Activated CD8-positive, alpha-beta memory T cell treated with anti-CD3 and anti-CD28 coated beads, Interleukin-2, amount 10 ng/mL, durations not matched to agents 7 days and 5 days (primary cell): ENCODE measurements at regions not wholly inside any gene's neighbourhood (a gene's known extent, or its start where the extent isn't known, plus 50 kb on each side); places are given as distances from the start of the nearest gene placed in this dataset.
"Not testable (repeated sequence)": the region's sequence is repeated elsewhere in the genome, so short reads cannot be mapped to it uniquely, and the experiment has no call there.

Source experiments
- ATAC-seq: fragments of 150-1000 bp; cut with Tn5 transposase; one replicate; pipeline ENCODE4 v1.10.0; 2021; ENCODE audit warnings: moderate library complexity
- CTCF ChIA-PET: fragments of 350-600 bp; sonication (Branson Sonifier 250); formaldehyde crosslinking; loops from one replicate; lab custom pipeline; 2021; ENCODE audit warnings: antibody characterized with exemption; lab: Charles Lee
- DNase-seq: peaks from one replicate; pipeline ENCODE4 v3.0.0-alpha.2; 2020
- H3K27ac Mint-ChIP-seq: one replicate; pipeline ENCODE4 v1.8.0; 2021; ENCODE audit warnings: mild to moderate bottlenecking, mixed read lengths
- H3K27me3 Mint-ChIP-seq: one replicate; pipeline ENCODE4 v1.8.0; 2021; ENCODE audit warnings: mixed read lengths
- H3K36me3 Mint-ChIP-seq: one replicate; pipeline ENCODE4 v1.8.0; 2021; ENCODE audit warnings: mild to moderate bottlenecking, mixed read lengths
- H3K4me1 Mint-ChIP-seq: one replicate; pipeline ENCODE4 v1.8.0; 2021; ENCODE audit warnings: mixed read lengths
- H3K4me3 Mint-ChIP-seq: one replicate; pipeline ENCODE4 v1.8.0; 2021; ENCODE audit warnings: mild to moderate bottlenecking, moderate library complexity, mixed read lengths
- H3K9me3 Mint-ChIP-seq: one replicate; pipeline ENCODE4 v1.8.0; 2022; ENCODE audit warnings: low read depth, mixed read lengths

GRCh38 chr1:73899311-73899710 is 298.7 kb downstream of the LRRIQ3 start:
- Mint-ChIP-seq H3K4me3 (no peak overlapping the region), H3K4me1 (no peaks in the 10 kb centered on the region)

GRCh38 chr1:73898540-73898939 is 299.4 kb downstream of the LRRIQ3 start:
- CTCF ChIA-PET, result no interaction called here
- DNase-seq (no peak), ATAC-seq (no peak)
- Mint-ChIP-seq H3K27ac (no peak overlapping the region), H3K4me1 (no peaks in the 10 kb centered on the region), H3K4me3 (no peak overlapping the region), H3K9me3 (no peaks in the 10 kb centered on the region), H3K27me3 (no peaks in the 10 kb centered on the region), H3K36me3 (no peaks in the 10 kb centered on the region)

More at GRCh38 chr1:73899311-73899710, 298.7 kb downstream of the LRRIQ3 start:
- H3K9me3 Mint-ChIP-seq, result no peaks in the 10 kb centered on the region
- H3K36me3 Mint-ChIP-seq, result no peaks in the 10 kb centered on the region
- H3K27ac Mint-ChIP-seq, result no peak overlapping the region
- DNase-seq (no peak), ATAC-seq (no peak)
- CTCF ChIA-PET, result no interaction called here
- H3K27me3 Mint-ChIP-seq, result no peaks in the 10 kb centered on the region

GRCh38 chr1:73887412-73887811 is 310.6 kb downstream of the LRRIQ3 start:
- no peak for ATAC-seq
- Mint-ChIP-seq H3K36me3 (no peaks in the 10 kb centered on the region), H3K9me3 (peaks cover 2% of the 10 kb centered on the region), H3K27ac (no peak overlapping the region), H3K27me3 (no peaks in the 10 kb centered on the region), H3K4me1 (no peaks in the 10 kb centered on the region), H3K4me3 (no peak overlapping the region)
- no peak for DNase-seq
- CTCF ChIA-PET, result no interaction called here

GRCh38 chr1:73886716-73887115 is 311.3 kb downstream of the LRRIQ3 start:
- Mint-ChIP-seq H3K4me1 (no peaks in the 10 kb centered on the region), H3K4me3 (no peak overlapping the region), H3K9me3 (peaks cover 2% of the 10 kb centered on the region), H3K36me3 (no peaks in the 10 kb centered on the region), H3K27me3 (no peaks in the 10 kb centered on the region), H3K27ac (no peak overlapping the region)
- ATAC-seq (no peak), DNase-seq (no peak)
- CTCF ChIA-PET, result no interaction called here

GRCh38 chr1:73874806-73875205 is 323.2 kb downstream of the LRRIQ3 start:
- no peaks in the 10 kb centered on the region for H3K9me3 Mint-ChIP-seq
- H3K4me1 Mint-ChIP-seq, result no peaks in the 10 kb centered on the region
- no peak overlapping the region for H3K4me3 Mint-ChIP-seq
- H3K27me3 Mint-ChIP-seq, result no peaks in the 10 kb centered on the region
- ATAC-seq (no peak), DNase-seq (no peak)
- H3K27ac Mint-ChIP-seq, result no peak overlapping the region
- CTCF ChIA-PET, result no interaction called here
- H3K36me3 Mint-ChIP-seq, result no peaks in the 10 kb centered on the region

GRCh38 chr1:73868810-73869336 is 329.1 kb downstream of the LRRIQ3 start:
- no peak for DNase-seq
- H3K9me3 Mint-ChIP-seq, result peaks cover 1% of the 10 kb centered on the region
- H3K36me3 Mint-ChIP-seq, result no peaks in the 10 kb centered on the region
- H3K4me3 Mint-ChIP-seq, result no peak overlapping the region
- ATAC-seq, result no peak
- CTCF ChIA-PET, result no interaction called here
- no peaks in the 10 kb centered on the region for H3K4me1 Mint-ChIP-seq
- no peaks in the 10 kb centered on the region for H3K27me3 Mint-ChIP-seq
- H3K27ac Mint-ChIP-seq, result no peak overlapping the region

- no peak overlapping the region for H3K27ac Mint-ChIP-seq
- H3K9me3 Mint-ChIP-seq, result peaks cover 1% of the 10 kb centered on the region
- H3K36me3 Mint-ChIP-seq, result no peaks in the 10 kb centered on the region
- ATAC-seq, result no peak
- H3K27me3 Mint-ChIP-seq, result no peaks in the 10 kb centered on the region
- H3K4me3 Mint-ChIP-seq, result no peak overlapping the region
- CTCF ChIA-PET, result no interaction called here
- DNase-seq, result no peak
- H3K4me1 Mint-ChIP-seq, result no peaks in the 10 kb centered on the region
Observed at GRCh38 chr1:73862355-73862754, 335.6 kb downstream of the LRRIQ3 start.

- DNase-seq (no peak), ATAC-seq (no peak)
- H3K27me3 Mint-ChIP-seq, result no peaks in the 10 kb centered on the region
- no peaks in the 10 kb centered on the region for H3K36me3 Mint-ChIP-seq
- H3K4me3 Mint-ChIP-seq, result no peak overlapping the region
- no peak overlapping the region for H3K27ac Mint-ChIP-seq
- H3K9me3 Mint-ChIP-seq, result no peaks in the 10 kb centered on the region
- no peaks in the 10 kb centered on the region for H3K4me1 Mint-ChIP-seq
- CTCF ChIA-PET, result no interaction called here
Observed at GRCh38 chr1:73860421-73860950, 337.5 kb downstream of the LRRIQ3 start.

GRCh38 chr1:73859227-73859626 is 338.7 kb downstream of the LRRIQ3 start:
- no peak for DNase-seq
- CTCF ChIA-PET, result no interaction called here
- H3K4me1 Mint-ChIP-seq, result no peaks in the 10 kb centered on the region

GRCh38 chr1:73854527-73854926 is 343.4 kb downstream of the LRRIQ3 start:
- CTCF ChIA-PET, result no interaction called here
- Mint-ChIP-seq H3K27me3 (no peaks in the 10 kb centered on the region), H3K27ac (no peak overlapping the region), H3K9me3 (no peaks in the 10 kb centered on the region), H3K4me1 (no peaks in the 10 kb centered on the region), H3K4me3 (no peak overlapping the region), H3K36me3 (no peaks in the 10 kb centered on the region)
- ATAC-seq, result no peak
- DNase-seq, result no peak

More at GRCh38 chr1:73859227-73859626, 338.7 kb downstream of the LRRIQ3 start:
- Mint-ChIP-seq H3K36me3 (no peaks in the 10 kb centered on the region), H3K27ac (no peak overlapping the region), H3K4me3 (no peak overlapping the region), H3K27me3 (no peaks in the 10 kb centered on the region), H3K9me3 (no peaks in the 10 kb centered on the region)
- ATAC-seq, result no peak

GRCh38 chr1:73842436-73842835 is 355.5 kb downstream of the LRRIQ3 start:
- DNase-seq (no peak), ATAC-seq (no peak)
- CTCF ChIA-PET, result no interaction called here
- Mint-ChIP-seq H3K9me3 (peaks cover 2% of the 10 kb centered on the region), H3K27ac (no peak overlapping the region), H3K4me3 (no peak overlapping the region), H3K4me1 (no peaks in the 10 kb centered on the region), H3K36me3 (no peaks in the 10 kb centered on the region), H3K27me3 (no peaks in the 10 kb centered on the region)

- DNase-seq (no peak), ATAC-seq (no peak)
- Mint-ChIP-seq H3K36me3 (no peaks in the 10 kb centered on the region), H3K27me3 (no peaks in the 10 kb centered on the region), H3K27ac (no peak overlapping the region), H3K4me1 (no peaks in the 10 kb centered on the region), H3K9me3 (peaks cover 2% of the 10 kb centered on the region), H3K4me3 (no peak overlapping the region)
- CTCF ChIA-PET, result interaction anchor here (1.0 kb wide), 1 partner anchor 850 kb away, joined by 3 read pairs; no protein-coding TSS in a partner anchor
Observed at GRCh38 chr1:73839922-73840321, 358.1 kb downstream of the LRRIQ3 start.

GRCh38 chr1:73832276-73833181 is 365.4 kb downstream of the LRRIQ3 start:
- Mint-ChIP-seq H3K4me1 (no peaks in the 10 kb centered on the region), H3K27me3 (no peaks in the 10 kb centered on the region), H3K27ac (no peak overlapping the region), H3K9me3 (no peaks in the 10 kb centered on the region), H3K36me3 (no peaks in the 10 kb centered on the region), H3K4me3 (no peak overlapping the region)
- no peak for ATAC-seq
- DNase-seq, result no peak
- CTCF ChIA-PET, result no interaction called here

GRCh38 chr1:73827283-73827682 is 370.7 kb downstream of the LRRIQ3 start:
- H3K27me3 Mint-ChIP-seq, H3K9me3 Mint-ChIP-seq, ATAC-seq, DNase-seq, CTCF ChIA-PET, H3K4me1 Mint-ChIP-seq, H3K36me3 Mint-ChIP-seq, H3K4me3 Mint-ChIP-seq, H3K27ac Mint-ChIP-seq: not testable (repeated sequence)
